GM12892 (cell line): ENCODE measurements at regions not wholly inside any gene's neighbourhood (a gene's known extent, or its start where the extent isn't known, plus 50 kb on each side); places are given as distances from the start of the nearest gene placed in this dataset.

Experiments
- POLR2A ChIP-seq: IDR thresholded peaks from 2 replicates; pipeline ENCODE4 v1.6.1; 2011; ENCODE audit warnings: low read depth, low read length, control low read depth
- TAF1 ChIP-seq: IDR thresholded peaks from 2 replicates; pipeline ENCODE4 v1.6.1; 2011; ENCODE audit warnings: low read depth, mild to moderate bottlenecking, control low read depth, low read length, borderline replicate concordance

- TF ChIP-seq POLR2A, result no peak
- no peak for TF ChIP-seq TAF1
These were observed 819.6 kb upstream of the PTPRD start for GRCh38 chr9:11432361-11432760.
